ENCODE measurements at regions not wholly inside any gene's neighbourhood (a gene's known extent, or its start where the extent isn't known, plus 50 kb on each side); places are given as distances from the start of the nearest gene placed in this dataset.
"Not testable (repeated sequence)": the region's sequence is repeated elsewhere in the genome, so short reads cannot be mapped to it uniquely, and the experiment has no call there.

- Mint-ChIP-seq H3K9me3 (peaks cover 3% of the 10 kb centered on the region), H3K27me3 (no peaks in the 10 kb centered on the region), H3K4me3 (no peak overlapping the region), H3K4me1 (ENCODE audit: low read depth) (no peaks in the 10 kb centered on the region), H3K36me3 (ENCODE audit: low read depth) (no peaks in the 10 kb centered on the region), H3K27ac (no peak overlapping the region)
- DNase-seq = no peak
These were observed 252.8 kb upstream of the SLC7A11 start for GRCh38 chr4:138494931-138495330.

- H3K9me3 Mint-ChIP-seq = peaks cover 2% of the 10 kb centered on the region
- DNase-seq = no peak
- H3K27me3 Mint-ChIP-seq = no peaks in the 10 kb centered on the region
- H3K4me3 Mint-ChIP-seq = no peak overlapping the region
- no peak overlapping the region for H3K27ac Mint-ChIP-seq
- no peaks in the 10 kb centered on the region for H3K4me1 Mint-ChIP-seq (ENCODE audit: low read depth)
- no peaks in the 10 kb centered on the region for H3K36me3 Mint-ChIP-seq (ENCODE audit: low read depth)
These were observed 252.0 kb upstream of the SLC7A11 start for GRCh38 chr4:138494116-138494515.

GRCh38 chr4:138492176-138492575, 250.0 kb upstream of the SLC7A11 start:
- no peak for DNase-seq
- Mint-ChIP-seq H3K4me3 (no peak overlapping the region), H3K27ac (no peak overlapping the region), H3K27me3 (no peaks in the 10 kb centered on the region), H3K9me3 (no peaks in the 10 kb centered on the region), H3K4me1 (ENCODE audit: low read depth) (no peaks in the 10 kb centered on the region), H3K36me3 (ENCODE audit: low read depth) (no peaks in the 10 kb centered on the region)

- no peaks in the 10 kb centered on the region for H3K4me1 Mint-ChIP-seq (ENCODE audit: low read depth)
- no peak overlapping the region for H3K4me3 Mint-ChIP-seq
- no peak for DNase-seq
- no peaks in the 10 kb centered on the region for H3K27me3 Mint-ChIP-seq
- H3K9me3 Mint-ChIP-seq = no peaks in the 10 kb centered on the region
- no peaks in the 10 kb centered on the region for H3K36me3 Mint-ChIP-seq (ENCODE audit: low read depth)
- H3K27ac Mint-ChIP-seq = no peak overlapping the region
These were observed 246.4 kb upstream of the SLC7A11 start for GRCh38 chr4:138488533-138488932.

- no peak for DNase-seq
- Mint-ChIP-seq H3K4me1 (ENCODE audit: low read depth) (no peaks in the 10 kb centered on the region), H3K27me3 (no peaks in the 10 kb centered on the region), H3K36me3 (ENCODE audit: low read depth) (no peaks in the 10 kb centered on the region), H3K4me3 (no peak overlapping the region), H3K9me3 (no peaks in the 10 kb centered on the region), H3K27ac (no peak overlapping the region)
These were observed 245.5 kb upstream of the SLC7A11 start for GRCh38 chr4:138487670-138488069.

GRCh38 chr4:138487230-138487629, 245.1 kb upstream of the SLC7A11 start:
- H3K27me3 Mint-ChIP-seq = no peaks in the 10 kb centered on the region
- H3K27ac Mint-ChIP-seq = no peak overlapping the region
- peaks cover 2% of the 10 kb centered on the region for H3K9me3 Mint-ChIP-seq
- DNase-seq = no peak
- no peaks in the 10 kb centered on the region for H3K4me1 Mint-ChIP-seq (ENCODE audit: low read depth)
- no peak overlapping the region for H3K4me3 Mint-ChIP-seq
- H3K36me3 Mint-ChIP-seq (ENCODE audit: low read depth) = no peaks in the 10 kb centered on the region

GRCh38 chr4:138485498-138485897, 243.3 kb upstream of the SLC7A11 start:
- H3K36me3 Mint-ChIP-seq (ENCODE audit: low read depth) = no peaks in the 10 kb centered on the region
- no peak for DNase-seq
- H3K4me3 Mint-ChIP-seq = no peak overlapping the region
- H3K9me3 Mint-ChIP-seq = peaks cover 13% of the 10 kb centered on the region
- no peaks in the 10 kb centered on the region for H3K27me3 Mint-ChIP-seq
- H3K4me1 Mint-ChIP-seq (ENCODE audit: low read depth) = no peaks in the 10 kb centered on the region
- no peak overlapping the region for H3K27ac Mint-ChIP-seq

- no peaks in the 10 kb centered on the region for H3K4me1 Mint-ChIP-seq (ENCODE audit: low read depth)
- no peaks in the 10 kb centered on the region for H3K27me3 Mint-ChIP-seq
These were observed 233.0 kb upstream of the SLC7A11 start for GRCh38 chr4:138475116-138475515.

GRCh38 chr4:138473339-138473738, 231.2 kb upstream of the SLC7A11 start:
- Mint-ChIP-seq H3K9me3 (no peaks in the 10 kb centered on the region), H3K27ac (no peak overlapping the region), H3K4me3 (no peak overlapping the region), H3K4me1 (ENCODE audit: low read depth) (no peaks in the 10 kb centered on the region), H3K27me3 (no peaks in the 10 kb centered on the region), H3K36me3 (ENCODE audit: low read depth) (no peaks in the 10 kb centered on the region)
- DNase-seq = no peak

More at GRCh38 chr4:138475116-138475515, 233.0 kb upstream of the SLC7A11 start:
- no peak overlapping the region for H3K27ac Mint-ChIP-seq
- no peaks in the 10 kb centered on the region for H3K9me3 Mint-ChIP-seq
- DNase-seq = no peak
- no peaks in the 10 kb centered on the region for H3K36me3 Mint-ChIP-seq (ENCODE audit: low read depth)
- no peak overlapping the region for H3K4me3 Mint-ChIP-seq

- peaks cover 5% of the 10 kb centered on the region for H3K9me3 Mint-ChIP-seq
- no peaks in the 10 kb centered on the region for H3K36me3 Mint-ChIP-seq (ENCODE audit: low read depth)
- H3K27ac Mint-ChIP-seq = no peak overlapping the region
- H3K27me3 Mint-ChIP-seq = no peaks in the 10 kb centered on the region
- no peaks in the 10 kb centered on the region for H3K4me1 Mint-ChIP-seq (ENCODE audit: low read depth)
- H3K4me3 Mint-ChIP-seq = no peak overlapping the region
- no peak for DNase-seq
These were observed 218.6 kb upstream of the SLC7A11 start for GRCh38 chr4:138460477-138461414.

- Mint-ChIP-seq H3K4me1 (ENCODE audit: low read depth) (no peaks in the 10 kb centered on the region), H3K9me3 (peaks cover 5% of the 10 kb centered on the region), H3K27me3 (no peaks in the 10 kb centered on the region), H3K27ac (no peak overlapping the region), H3K36me3 (ENCODE audit: low read depth) (no peaks in the 10 kb centered on the region), H3K4me3 (no peak overlapping the region)
- DNase-seq = no peak
These were observed 216.6 kb upstream of the SLC7A11 start for GRCh38 chr4:138458751-138459150.

- H3K27ac Mint-ChIP-seq; H3K27me3 Mint-ChIP-seq; DNase-seq; H3K36me3 Mint-ChIP-seq (ENCODE audit: low read depth); H3K9me3 Mint-ChIP-seq; H3K4me1 Mint-ChIP-seq (ENCODE audit: low read depth); H3K4me3 Mint-ChIP-seq: not testable (repeated sequence)
These were observed 214.2 kb upstream of the SLC7A11 start for GRCh38 chr4:138456349-138456748.

GRCh38 chr4:138455097-138455496, 212.9 kb upstream of the SLC7A11 start:
- Mint-ChIP-seq H3K9me3 (peaks cover 2% of the 10 kb centered on the region), H3K4me3 (no peak overlapping the region), H3K4me1 (ENCODE audit: low read depth) (no peaks in the 10 kb centered on the region), H3K36me3 (ENCODE audit: low read depth) (no peaks in the 10 kb centered on the region), H3K27me3 (no peaks in the 10 kb centered on the region), H3K27ac (no peak overlapping the region)
- DNase-seq = no peak

- H3K27me3 Mint-ChIP-seq = no peaks in the 10 kb centered on the region
- peaks cover 2% of the 10 kb centered on the region for H3K9me3 Mint-ChIP-seq
- no peak overlapping the region for H3K4me3 Mint-ChIP-seq
- no peak for DNase-seq
- no peak overlapping the region for H3K27ac Mint-ChIP-seq
- no peaks in the 10 kb centered on the region for H3K4me1 Mint-ChIP-seq (ENCODE audit: low read depth)
- no peaks in the 10 kb centered on the region for H3K36me3 Mint-ChIP-seq (ENCODE audit: low read depth)
These were observed 210.7 kb upstream of the SLC7A11 start for GRCh38 chr4:138452826-138453225.

- no peaks in the 10 kb centered on the region for H3K36me3 Mint-ChIP-seq (ENCODE audit: low read depth)
- no peaks in the 10 kb centered on the region for H3K4me1 Mint-ChIP-seq (ENCODE audit: low read depth)
- H3K9me3 Mint-ChIP-seq = no peaks in the 10 kb centered on the region
- no peak overlapping the region for H3K27ac Mint-ChIP-seq
- H3K4me3 Mint-ChIP-seq = no peak overlapping the region
- no peaks in the 10 kb centered on the region for H3K27me3 Mint-ChIP-seq
- DNase-seq = no peak
These were observed 209.1 kb upstream of the SLC7A11 start for GRCh38 chr4:138451276-138451663.
